ENCODE measurements at regions not wholly inside any gene's neighbourhood (a gene's known extent, or its start where the extent isn't known, plus 50 kb on each side); places are given as distances from the start of the nearest gene placed in this dataset.

- no peak for TF ChIP-seq CTCF (IDR thresholded peaks at IDR 0.05)
- no peak for TF ChIP-seq POLR2A (IDR thresholded peaks at IDR 0.05)
- TF ChIP-seq POLR2AphosphoS5 (IDR thresholded peaks at IDR 0.05): no peak
Observed at GRCh38 chr20:56979125-56979524, 287.3 kb downstream of the BMP7 start.
